Left lung (tissue), 4 donors: ENCODE measurements at regions not wholly inside any gene's neighbourhood (a gene's known extent, or its start where the extent isn't known, plus 50 kb on each side); places are given as distances from the start of the nearest gene placed in this dataset.
A peak's percentile ranks its signal among the peaks of the same experiment; 100 is the strongest.

Experiments
- ATAC-seq: fragments of 200-7000 bp; cut with Tn5 transposase; one replicate; pipeline ENCODE4 v1.9.1; 2020; ENCODE audit warnings: moderate library complexity
- DNase-seq, 4 donors: peaks; one replicate each; pipeline ENCODE4 v3.0.0-alpha.2; 2013 to 2020
- H3K27ac ChIP-seq, 2 donors: fragments of 200-600 bp; sonication (generic) in 1 of 2; one replicate each; pipeline versions ENCODE4 v1.5.0 to v1.8.0; 2020 to 2021
- H3K27me3 ChIP-seq, 2 donors: fragments of 200-600 bp; sonication (generic) in 1 of 2; one replicate each; pipeline versions ENCODE4 v1.5.0 to v1.8.0; 2020 to 2021
- H3K36me3 ChIP-seq, 2 donors: fragments of 200-600 bp; sonication (generic) in 1 of 2; one replicate each; pipeline versions ENCODE4 v1.5.0 to v1.8.0; 2020 to 2021
- H3K4me1 ChIP-seq, 2 donors: fragments of 200-600 bp; one replicate each; pipeline ENCODE4 v1.8.0; 2021
- H3K4me3 ChIP-seq, 2 donors: fragments of 200-600 bp; sonication (generic) in 1 of 2; one replicate each; pipeline versions ENCODE4 v1.5.0 to v1.8.0; 2020 to 2021; ENCODE audit warnings: mild to moderate bottlenecking in 1 of 2
- H3K9me3 ChIP-seq, 2 donors: fragments of 200-600 bp; sonication (generic) in 1 of 2; one replicate each; pipeline versions ENCODE4 v1.5.0 to v1.8.0; 2020 to 2021
- CTCF ChIP-seq, 2 donors: fragments of 200-600 bp; sonication (generic) in 1 of 2; IDR thresholded peaks; one replicate each; pipeline versions ENCODE4 v1.5.0 to v1.8.0; 2021; ENCODE audit warnings: antibody characterized with exemption in 2 of 2
- intact Hi-C, 2 donors: fragments of 100-400 bp; cut with DNase I; formaldehyde crosslinking; loops; one replicate each; pipeline versions ENCODE4 v1.11.2 to v1.14.2; 2022
- donor health status: DM: no; HTN: yes; CAD: no.
- donor health status: DM: no; HTN: no; CAD: no.

- Histone ChIP-seq H3K9me3 (no peaks in the 10 kb centered on the region), H3K27me3 (no peaks in the 10 kb centered on the region), H3K36me3 (no peaks in the 10 kb centered on the region), H3K4me3 (no peak overlapping the region), H3K4me1 (no peaks in the 10 kb centered on the region), H3K27ac (no peak overlapping the region)
- TF ChIP-seq CTCF (IDR thresholded peaks at IDR 0.05), result no peak
- intact Hi-C loops, result no loop called here
- no peak for ATAC-seq
- peak in 1 of 4 donors; percentile 24 for DNase-seq
Measured at GRCh38 chr11:23063276-23063675, 203.0 kb upstream of the CCDC179 start.

- no peak overlapping the region for H3K4me3 ChIP-seq
- intact Hi-C loops, result no loop called here
- no peak for TF ChIP-seq CTCF (IDR thresholded peaks at IDR 0.05)
Measured at GRCh38 chr11:23078289-23078971, 218.2 kb upstream of the CCDC179 start.

GRCh38 chr11:23079382-23079813 lies 219.1 kb upstream of the CCDC179 start:
- no peak overlapping the region for H3K4me3 ChIP-seq
- no peaks in the 10 kb centered on the region for H3K9me3 ChIP-seq
- intact Hi-C loops, result no loop called here
- no peak for DNase-seq
- TF ChIP-seq CTCF (IDR thresholded peaks at IDR 0.05), result no peak
- no peaks in the 10 kb centered on the region for H3K36me3 ChIP-seq
- no peak overlapping the region for H3K27ac ChIP-seq
- H3K27me3 ChIP-seq, result no peaks in the 10 kb centered on the region
- H3K4me1 ChIP-seq, result no peaks in the 10 kb centered on the region
- ATAC-seq, result no peak

More at GRCh38 chr11:23078289-23078971, 218.2 kb upstream of the CCDC179 start:
- no peak for DNase-seq
- H3K4me1 ChIP-seq, result no peaks in the 10 kb centered on the region
- H3K27me3 ChIP-seq, result no peaks in the 10 kb centered on the region
- no peak for ATAC-seq
- H3K36me3 ChIP-seq, result no peaks in the 10 kb centered on the region
- no peaks in the 10 kb centered on the region for H3K9me3 ChIP-seq
- H3K27ac ChIP-seq, result no peak overlapping the region

GRCh38 chr11:23087407-23087806 lies 227.1 kb upstream of the CCDC179 start:
- no peak overlapping the region for H3K27ac ChIP-seq
- ATAC-seq (no peak), DNase-seq (no peak)
- H3K36me3 ChIP-seq, result no peaks in the 10 kb centered on the region
- TF ChIP-seq CTCF (IDR thresholded peaks at IDR 0.05), result no peak
- no peaks in the 10 kb centered on the region for H3K4me1 ChIP-seq
- no peak overlapping the region for H3K4me3 ChIP-seq
- intact Hi-C loops, result no loop called here
- H3K9me3 ChIP-seq, result no peaks in the 10 kb centered on the region
- no peaks in the 10 kb centered on the region for H3K27me3 ChIP-seq

- Histone ChIP-seq H3K36me3 (no peaks in the 10 kb centered on the region), H3K4me1 (no peaks in the 10 kb centered on the region), H3K9me3 (no peaks in the 10 kb centered on the region), H3K4me3 (no peak overlapping the region), H3K27ac (no peak overlapping the region), H3K27me3 (no peaks in the 10 kb centered on the region)
- intact Hi-C loops, result no loop called here
- DNase-seq (no peak), ATAC-seq (no peak)
- TF ChIP-seq CTCF (IDR thresholded peaks at IDR 0.05), result no peak
Measured at GRCh38 chr11:23090659-23091058, 230.4 kb upstream of the CCDC179 start.
